Neural progenitor cell (in vitro differentiated cells): ENCODE measurements at regions not wholly inside any gene's neighbourhood (a gene's known extent, or its start where the extent isn't known, plus 50 kb on each side); places are given as distances from the start of the nearest gene placed in this dataset.

Source experiments
- CTCF ChIP-seq: fragments of 200-600 bp; sonication (generic); IDR thresholded peaks from 2 replicates; pipeline ENCODE4 v1.5.1; 2017; ENCODE audit warnings: antibody characterized with exemption, mild to moderate bottlenecking
- EZH2 ChIP-seq: fragments of 200-600 bp; sonication (generic); IDR thresholded peaks from 2 replicates; pipeline ENCODE4 v1.6.1; 2017; ENCODE audit warnings: antibody characterized with exemption, mild to moderate bottlenecking, moderate library complexity

DNA sequence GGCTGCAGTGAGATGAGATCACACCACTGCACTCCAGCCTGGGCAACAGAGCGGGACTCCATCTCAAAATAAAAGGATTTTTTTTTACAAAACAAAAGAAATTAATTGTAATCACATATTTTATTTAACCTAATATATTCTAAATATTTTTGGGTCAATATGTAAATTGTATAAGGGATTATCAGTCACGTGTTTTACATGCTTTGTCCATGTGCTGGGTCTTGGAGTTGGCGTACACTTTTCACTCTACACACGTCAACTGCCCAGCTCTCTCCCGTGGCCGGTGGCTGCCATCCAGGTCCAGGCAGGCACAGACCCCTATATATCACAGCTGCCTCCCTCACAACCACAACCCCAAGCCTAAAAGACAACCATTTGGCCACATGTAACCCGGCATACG lies 68.1 kb downstream of the RBFOX3 start:
- TF ChIP-seq CTCF (no peak), EZH2 (no peak)
